HCT116 (cell line): ENCODE measurements at regions not wholly inside any gene's neighbourhood (a gene's known extent, or its start where the extent isn't known, plus 50 kb on each side); places are given as distances from the start of the nearest gene placed in this dataset.

Experiments
- ATAC-seq: fragments of 200-7000 bp; cut with Tn5 transposase; 2 replicates; pipeline ENCODE4 v1.9.1; 2020; ENCODE audit warnings: mild to moderate bottlenecking, moderate library complexity
- BruUV-seq: library from RNA; stranded (reverse); fragments of 400-500 nt; replicated peaks from 2 replicates; lab custom pipeline; 2021; lab: Mats Ljungman, UMichigan
- CTCF ChIA-PET: fragments of 300-600 bp; sonication (Branson Sonifier 250); formaldehyde crosslinking; loops from one replicate; lab custom pipeline; 2021; ENCODE audit warnings: antibody characterized with exemption; lab: Charles Lee
- POLR2A ChIA-PET: fragments of 300-600, 350-600 bp; sonication (Branson Sonifier 250); formaldehyde crosslinking; loops from one replicate; lab custom pipeline; 2021; ENCODE audit warnings: antibody characterized with exemption; lab: Charles Lee
- RAD21 ChIA-PET, 2 experiments: fragments of 300-600 bp; sonication (Branson Sonifier 250); formaldehyde crosslinking; loops; one replicate each; lab custom pipeline; 2023; ENCODE audit warnings: low total read pairs in 2 of 2; ENCODE audit not compliant: uncharacterized antibody in 2 of 2, unreplicated experiment in 2 of 2, low non-redundant PET in 1 of 2; lab: Charles Lee
- DNase-seq: peaks from one replicate; pipeline ENCODE4 v3.0.0-alpha.2; 2010; ENCODE audit warnings: low read depth, low spot score
- H2AFZ ChIP-seq: fragments of 200-600 bp; shearing (Covaris generic), sonication (generic); 2 replicates; pipeline ENCODE4 v1.6.1; 2017; ENCODE audit warnings: low read depth, mixed run types, mixed read lengths, antibody characterized with exemption, low read length; ENCODE audit not compliant: poor library complexity, severe bottlenecking
- H3K27ac ChIP-seq: 2 replicates; pipeline ENCODE4 v1.5.1; 2012; ENCODE audit warnings: low read depth, low read length
- H3K27me3 ChIP-seq: fragments of 200-600 bp; sonication (generic); 2 replicates; pipeline ENCODE4 v1.6.1; 2016; ENCODE audit warnings: mixed run types, low read length, mixed read lengths; ENCODE audit not compliant: insufficient read depth
- H3K36me3 ChIP-seq, 2 experiments: fragments of 200-500 bp in 1 of 2; fragments of 200-600 bp in 1 of 2; sonication (Bioruptor generic) in 1 of 2; sonication (generic) in 1 of 2; 2 replicates each; pipeline versions ENCODE4 v1.5.1 to v1.6.1; 2014 to 2016; ENCODE audit warnings: low read length in 2 of 2, inconsistent platforms in 1 of 2, mixed read lengths in 1 of 2, mixed run types in 1 of 2; ENCODE audit not compliant: insufficient read depth in 2 of 2, control insufficient read depth in 1 of 2
- H3K4me1 ChIP-seq, 2 experiments: fragments of 200-600 bp in 1 of 2; sonication (generic) in 1 of 2; 2 replicates each; pipeline versions ENCODE4 v1.5.1 to v1.6.1; 2012 to 2017; ENCODE audit warnings: low read length in 2 of 2, inconsistent platforms in 1 of 2, mild to moderate bottlenecking in 1 of 2, mixed read lengths in 1 of 2, mixed run types in 1 of 2, moderate library complexity in 1 of 2; ENCODE audit not compliant: insufficient read depth in 2 of 2, control insufficient read depth in 1 of 2
- H3K4me2 ChIP-seq: fragments of 200-600 bp; sonication (generic); 2 replicates; pipeline ENCODE4 v1.6.1; 2017; ENCODE audit warnings: mixed run types, low read length, mixed read lengths
- H3K4me3 ChIP-seq, 2 experiments: fragments of 200-600 bp in 1 of 2; sonication (generic) in 1 of 2; replicated peaks in 1 of 2; 2 replicates each; pipeline ENCODE4 v1.5.1; 2011 to 2016; ENCODE audit warnings: low read length in 2 of 2, control low read depth in 1 of 2, low read depth in 1 of 2, mild to moderate bottlenecking in 1 of 2, mixed read lengths in 1 of 2, mixed run types in 1 of 2
- H3K79me2 ChIP-seq: fragments of 200-600 bp; sonication (generic); 2 replicates; pipeline ENCODE4 v1.6.1; 2017; ENCODE audit warnings: mild to moderate bottlenecking, mixed run types, low read length, moderate library complexity, mixed read lengths; ENCODE audit not compliant: insufficient read depth
- H3K9ac ChIP-seq: fragments of 200-600 bp; sonication (generic); 2 replicates; pipeline ENCODE4 v1.6.1; 2016; ENCODE audit warnings: low read length, mixed read lengths
- H3K9me2 ChIP-seq: fragments of 200-600 bp; sonication (generic), shearing (Covaris generic); 2 replicates; pipeline ENCODE4 v1.6.1; 2017; ENCODE audit warnings: mixed run types, mild to moderate bottlenecking, moderate library complexity; ENCODE audit not compliant: insufficient read depth
- H3K9me3 ChIP-seq, 2 experiments: fragments of 200-500 bp in 1 of 2; fragments of 200-600 bp in 1 of 2; sonication (Bioruptor generic) in 1 of 2; sonication (generic) in 1 of 2; 2 replicates each; pipeline ENCODE4 v1.6.1; 2014 to 2017; ENCODE audit warnings: low read length in 2 of 2, mixed read lengths in 2 of 2, inconsistent platforms in 1 of 2, low read depth in 1 of 2, mild to moderate bottlenecking in 1 of 2, mixed run types in 1 of 2, moderate library complexity in 1 of 2; ENCODE audit not compliant: control insufficient read depth in 1 of 2, insufficient read depth in 1 of 2
- H4K20me1 ChIP-seq: fragments of 200-600 bp; sonication (generic), shearing (Covaris generic); 2 replicates; pipeline ENCODE4 v1.6.1; 2017; ENCODE audit warnings: mixed run types, mild to moderate bottlenecking, moderate library complexity; ENCODE audit not compliant: insufficient read depth
- CBX3 ChIP-seq: IDR thresholded peaks from 2 replicates; pipeline ENCODE4 v1.6.1; 2012; ENCODE audit warnings: low read depth
- CTCF ChIP-seq, 3 experiments: fragments of 200-600 bp in 1 of 3; sonication (generic) in 1 of 3; IDR thresholded peaks in 2 of 3; conservative IDR thresholded peaks in 1 of 3; 2 replicates each; pipeline ENCODE4 v1.5.1; 2012 to 2017; ENCODE audit warnings: low read depth in 2 of 3, low read length in 2 of 3, antibody characterized with exemption in 1 of 3, borderline replicate concordance in 1 of 3, control low read depth in 1 of 3, mild to moderate bottlenecking in 1 of 3, mixed read lengths in 1 of 3, mixed run types in 1 of 3, moderate library complexity in 1 of 3; ENCODE audit not compliant: insufficient read depth in 1 of 3
- ELF1 ChIP-seq: IDR thresholded peaks from 2 replicates; pipeline ENCODE4 v1.6.1; 2012; ENCODE audit warnings: low read depth, borderline replicate concordance
- EZH2 ChIP-seq: fragments of 200-600 bp; sonication (generic); IDR thresholded peaks from 2 replicates; pipeline ENCODE4 v1.6.1; 2017; ENCODE audit warnings: antibody characterized with exemption, mixed run types
- FOSL1 ChIP-seq: IDR thresholded peaks from 2 replicates; pipeline ENCODE4 v1.6.1; 2012; ENCODE audit warnings: low read depth
- JUND ChIP-seq: IDR thresholded peaks from 2 replicates; pipeline ENCODE4 v1.6.1; 2012
- MAX ChIP-seq: IDR thresholded peaks from 2 replicates; pipeline ENCODE4 v1.6.1; 2012
- POLR2A ChIP-seq: IDR thresholded peaks from 2 replicates; pipeline ENCODE4 v1.7.0; 2011; ENCODE audit warnings: borderline replicate concordance; ENCODE audit not compliant: insufficient read depth, insufficient read length; ENCODE audit errors: extremely low read depth
- POLR2AphosphoS5 ChIP-seq: IDR thresholded peaks from 2 replicates; pipeline ENCODE4 v1.6.1; 2011; ENCODE audit warnings: mild to moderate bottlenecking, low read depth, low read length, moderate library complexity
- SIN3A ChIP-seq: IDR thresholded peaks from 2 replicates; pipeline ENCODE4 v1.6.1; 2012; ENCODE audit warnings: low read depth
- SP1 ChIP-seq: IDR thresholded peaks from 2 replicates; pipeline ENCODE4 v1.6.1; 2012; ENCODE audit warnings: low read depth
- SRF ChIP-seq: IDR thresholded peaks from 2 replicates; pipeline ENCODE4 v1.6.1; 2012; ENCODE audit warnings: low read depth
- TCF7L2 ChIP-seq: IDR thresholded peaks from 2 replicates; pipeline ENCODE4 v1.7.0; 2011; ENCODE audit warnings: borderline replicate concordance, inconsistent platforms; ENCODE audit not compliant: insufficient read depth, insufficient read length; ENCODE audit errors: extremely low read depth
- ZFX ChIP-seq: fragments of 450-650 bp; IDR thresholded peaks from 2 replicates; pipeline ENCODE4 v1.6.1; 2017
- ZNF274 ChIP-seq: fragments of 200-500 bp; sonication (Bioruptor generic); IDR thresholded peaks from 2 replicates; pipeline ENCODE4 v1.6.1; 2014; ENCODE audit warnings: mild to moderate bottlenecking, low read depth, low read length, inconsistent platforms
- intact Hi-C: fragments of 100-400 bp; cut with micrococcal nuclease; formaldehyde crosslinking; loops from 2 replicates; pipeline ENCODE4 v1.10.0; 2022

GRCh38 chr16:80441935-80442334 lies 98.9 kb upstream of the DYNLRB2 start (continued):
- no peak for TF ChIP-seq CTCF (IDR thresholded peaks at IDR 0.05 in 2 of 3, conservative IDR thresholded peaks at IDR 0.05 in 1 of 3; ENCODE audit: borderline replicate concordance in 1 of 3, insufficient read depth in 1 of 3, low read depth in 2 of 3, low read length in 2 of 3)
- no peak for TF ChIP-seq SRF
- TF ChIP-seq POLR2A: no peak
- TF ChIP-seq MAX: no peak
- TF ChIP-seq JUND: no peak
- TF ChIP-seq SIN3A: no peak
- no peak for TF ChIP-seq POLR2AphosphoS5
- TF ChIP-seq FOSL1: no peak

- no peaks in the 10 kb centered on the region for H3K36me3 ChIP-seq
- BruUV-seq: no TSS peak
- RAD21 ChIA-PET: no interaction called here
- TF ChIP-seq ELF1 (no peak), SP1 (no peak), ZNF274 (no peak), CBX3 (no peak), CTCF (IDR thresholded peaks at IDR 0.05 in 2 of 3, conservative IDR thresholded peaks at IDR 0.05 in 1 of 3; ENCODE audit: borderline replicate concordance in 1 of 3, insufficient read depth in 1 of 3, low read depth in 2 of 3, low read length in 2 of 3) (no peak), EZH2 (no peak), ZFX (no peak), POLR2AphosphoS5 (no peak), SIN3A (no peak), TCF7L2 (no peak)
- no peaks in the 10 kb centered on the region for H3K79me2 ChIP-seq
- POLR2A ChIA-PET: no interaction called here
- H3K27ac ChIP-seq: no peak overlapping the region
- no peaks in the 10 kb centered on the region for H4K20me1 ChIP-seq
- no peak overlapping the region for H2AFZ ChIP-seq
- H3K9ac ChIP-seq: no peak overlapping the region
- no peaks in the 10 kb centered on the region for H3K4me1 ChIP-seq
- H3K9me2 ChIP-seq: no peaks in the 10 kb centered on the region
- intact Hi-C loops: no loop called here
- H3K27me3 ChIP-seq: no peaks in the 10 kb centered on the region
- no peak overlapping the region for H3K4me2 ChIP-seq
- CTCF ChIA-PET: no interaction called here
- H3K9me3 ChIP-seq: peaks cover 31 to 43% of the 10 kb centered on the region in 2 experiments; a peak in 2 of 4 replicates
- H3K4me3 ChIP-seq: no peak overlapping the region
- DNase-seq (no peak), ATAC-seq (no peak)
These were observed 100.1 kb upstream of the DYNLRB2 start for GRCh38 chr16:80440667-80441066.
